Spleen (tissue), 11 donors: ENCODE measurements at regions not wholly inside any gene's neighbourhood (a gene's known extent, or its start where the extent isn't known, plus 50 kb on each side); places are given as distances from the start of the nearest gene placed in this dataset.

Experiments
- DNase-seq: peaks from one replicate; pipeline ENCODE4 v3.0.0-alpha.2; 2020
- H3K27ac ChIP-seq, 8 donors: fragments of 200-600 bp; sonication (generic) in 7 of 8; 1 replicate in 4 of 8; 2 replicates in 4 of 8; pipeline versions ENCODE4 v1.5.0 to v1.8.0; 2016 to 2021; ENCODE audit warnings: inconsistent platforms in 4 of 8, mild to moderate bottlenecking in 4 of 8, moderate library complexity in 1 of 8
- H3K27me3 ChIP-seq, 7 donors: fragments of 200-600 bp; sonication (generic) in 6 of 7; replicated peaks in 1 of 7; 1 replicate in 4 of 7; 2 replicates in 3 of 7; pipeline versions ENCODE4 v1.5.0 to v1.8.0; 2016 to 2021; ENCODE audit warnings: inconsistent platforms in 3 of 7, mild to moderate bottlenecking in 1 of 7
- H3K36me3 ChIP-seq, 6 donors: fragments of 200-600 bp; sonication (generic) in 5 of 6; 1 replicate in 4 of 6; 2 replicates in 2 of 6; pipeline versions ENCODE4 v1.5.0 to v1.8.0; 2016 to 2021; ENCODE audit warnings: inconsistent platforms in 2 of 6
- H3K4me1 ChIP-seq, 6 donors: fragments of 200-600 bp; sonication (generic) in 5 of 6; 1 replicate in 3 of 6; 2 replicates in 3 of 6; pipeline versions ENCODE4 v1.5.0 to v1.8.0; 2016 to 2021; ENCODE audit warnings: inconsistent platforms in 3 of 6
- H3K4me3 ChIP-seq, 8 donors: fragments of 200-600 bp; sonication (generic) in 7 of 8; 1 replicate in 4 of 8; 2 replicates in 4 of 8; pipeline versions ENCODE4 v1.5.0 to v1.8.0; 2016 to 2021; ENCODE audit warnings: inconsistent platforms in 4 of 8, mild to moderate bottlenecking in 4 of 8, moderate library complexity in 2 of 8
- H3K9me3 ChIP-seq, 8 donors: fragments of 200-600 bp; sonication (generic) in 7 of 8; 1 replicate in 4 of 8; 2 replicates in 4 of 8; pipeline versions ENCODE4 v1.5.0 to v1.8.0; 2016 to 2021; ENCODE audit warnings: inconsistent platforms in 4 of 8
- POLR2A ChIP-seq, 3 donors: fragments of 450-650 bp; IDR thresholded peaks; one replicate each; pipeline ENCODE4 v1.5.1; 2017; ENCODE audit warnings: antibody characterized with exemption in 3 of 3, mild to moderate bottlenecking in 1 of 3
- POLR2AphosphoS5 ChIP-seq, 3 donors: sonication (generic); formaldehyde crosslinking; IDR thresholded peaks; one replicate each; pipeline ENCODE4 v1.5.1; 2017; ENCODE audit warnings: antibody characterized with exemption in 3 of 3
- WGBS, 5 donors: extraction: QIAGEN DNeasy Blood & Tissue Kit in 3 of 5; methylation state at CpG; one replicate each; pipeline versions ENCODE4 v1.1.5 to v1.1.7; 2013 to 2018; 5-methylcytosine and 5-hydroxymethylcytosine counted together
- intact Hi-C: fragments of 100-400 bp; cut with DNase I; formaldehyde crosslinking; loops from one replicate; pipeline ENCODE4 v1.15.0; 2023; ENCODE audit warnings: low total_unique reads
- TF ChIP-seq, protein P1 (sequence below), 11 experiments: fragments of 200-600 bp in 7 of 11; fragments of 450-650 bp in 4 of 11; sonication (generic) in 4 of 11; IDR thresholded peaks in 8 of 11; conservative IDR thresholded peaks in 3 of 11; 1 replicate in 7 of 11; 2 replicates in 4 of 11; pipeline versions ENCODE4 v1.4.0 to v1.8.0; 2016 to 2021; ENCODE audit warnings: antibody characterized with exemption in 11 of 11, inconsistent platforms in 4 of 11, mild to moderate bottlenecking in 1 of 11
- donor health status: healthy with polysubstance abuse.
- donor health status: DM: no; HTN: no; CAD: no; lungs with moderate emphysema.
- donor health status: DM: no; HTN: no; CAD: no.
- donor health status: Bipolar disorder and iron deficiency.
- donor health status: healthy.
- donor health status: DM: no; HTN: no; CAD: no.
- donor health status: DM: yes; HTN: yes; CAD: no.

GRCh38 chr6:18973251-18973650, 586.1 kb downstream of the RNF144B start:
- no peak overlapping the region for H3K27ac ChIP-seq
- H3K4me3 ChIP-seq = no peak overlapping the region
- intact Hi-C loops = no loop called here
- WGBS, 5 donors = 48 to 67% (median 58%) methylated on average over 3 of the region's 3 CpGs
- H3K9me3 ChIP-seq = peaks cover 0 to 2% (median 0%) of the 10 kb centered on the region in 8 donors
- H3K4me1 ChIP-seq = no peaks in the 10 kb centered on the region
- H3K27me3 ChIP-seq = no peaks in the 10 kb centered on the region
- TF ChIP-seq POLR2A (IDR thresholded peaks at IDR 0.05) (no peak), POLR2AphosphoS5 (IDR thresholded peaks at IDR 0.05) (no peak)
- TF ChIP-seq, protein P1, sequence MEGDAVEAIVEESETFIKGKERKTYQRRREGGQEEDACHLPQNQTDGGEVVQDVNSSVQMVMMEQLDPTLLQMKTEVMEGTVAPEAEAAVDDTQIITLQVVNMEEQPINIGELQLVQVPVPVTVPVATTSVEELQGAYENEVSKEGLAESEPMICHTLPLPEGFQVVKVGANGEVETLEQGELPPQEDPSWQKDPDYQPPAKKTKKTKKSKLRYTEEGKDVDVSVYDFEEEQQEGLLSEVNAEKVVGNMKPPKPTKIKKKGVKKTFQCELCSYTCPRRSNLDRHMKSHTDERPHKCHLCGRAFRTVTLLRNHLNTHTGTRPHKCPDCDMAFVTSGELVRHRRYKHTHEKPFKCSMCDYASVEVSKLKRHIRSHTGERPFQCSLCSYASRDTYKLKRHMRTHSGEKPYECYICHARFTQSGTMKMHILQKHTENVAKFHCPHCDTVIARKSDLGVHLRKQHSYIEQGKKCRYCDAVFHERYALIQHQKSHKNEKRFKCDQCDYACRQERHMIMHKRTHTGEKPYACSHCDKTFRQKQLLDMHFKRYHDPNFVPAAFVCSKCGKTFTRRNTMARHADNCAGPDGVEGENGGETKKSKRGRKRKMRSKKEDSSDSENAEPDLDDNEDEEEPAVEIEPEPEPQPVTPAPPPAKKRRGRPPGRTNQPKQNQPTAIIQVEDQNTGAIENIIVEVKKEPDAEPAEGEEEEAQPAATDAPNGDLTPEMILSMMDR (IDR thresholded peaks at IDR 0.05 in 8 of 11, conservative IDR thresholded peaks at IDR 0.05 in 3 of 11) = no peak
- DNase-seq = no peak
- no peaks in the 10 kb centered on the region for H3K36me3 ChIP-seq

- intact Hi-C loops = no loop called here
- Histone ChIP-seq H3K4me1 (no peaks in the 10 kb centered on the region), H3K27me3 (no peaks in the 10 kb centered on the region), H3K27ac (no peak overlapping the region), H3K9me3 (no peaks in the 10 kb centered on the region), H3K36me3 (no peaks in the 10 kb centered on the region), H3K4me3 (no peak overlapping the region)
- no peak for DNase-seq
- WGBS, 5 donors = 79 to 96% (median 89%) methylated on average over 2 of the region's 2 CpGs
- no peak for TF ChIP-seq POLR2AphosphoS5 (IDR thresholded peaks at IDR 0.05)
- no peak for TF ChIP-seq POLR2A (IDR thresholded peaks at IDR 0.05)
- TF ChIP-seq, protein P1 (IDR thresholded peaks at IDR 0.05 in 8 of 11, conservative IDR thresholded peaks at IDR 0.05 in 3 of 11) = no peak
These were observed 588.9 kb downstream of the RNF144B start for GRCh38 chr6:18976091-18976490.

- intact Hi-C loops = no loop called here
- Histone ChIP-seq H3K4me3 (no peak overlapping the region), H3K27ac (no peak overlapping the region), H3K4me1 (no peaks in the 10 kb centered on the region), H3K9me3 (no peaks in the 10 kb centered on the region), H3K36me3 (no peaks in the 10 kb centered on the region), H3K27me3 (no peaks in the 10 kb centered on the region)
- TF ChIP-seq POLR2A (IDR thresholded peaks at IDR 0.05) (no peak), POLR2AphosphoS5 (IDR thresholded peaks at IDR 0.05) (no peak)
- TF ChIP-seq, protein P1 (IDR thresholded peaks at IDR 0.05 in 8 of 11, conservative IDR thresholded peaks at IDR 0.05 in 3 of 11) = no peak
- WGBS, 5 donors = 80 to 97% (median 92%) methylated on average over 1 of the region's 1 CpG
- DNase-seq = no peak
These were observed 589.8 kb downstream of the RNF144B start for GRCh38 chr6:18976966-18977365.

DNA sequence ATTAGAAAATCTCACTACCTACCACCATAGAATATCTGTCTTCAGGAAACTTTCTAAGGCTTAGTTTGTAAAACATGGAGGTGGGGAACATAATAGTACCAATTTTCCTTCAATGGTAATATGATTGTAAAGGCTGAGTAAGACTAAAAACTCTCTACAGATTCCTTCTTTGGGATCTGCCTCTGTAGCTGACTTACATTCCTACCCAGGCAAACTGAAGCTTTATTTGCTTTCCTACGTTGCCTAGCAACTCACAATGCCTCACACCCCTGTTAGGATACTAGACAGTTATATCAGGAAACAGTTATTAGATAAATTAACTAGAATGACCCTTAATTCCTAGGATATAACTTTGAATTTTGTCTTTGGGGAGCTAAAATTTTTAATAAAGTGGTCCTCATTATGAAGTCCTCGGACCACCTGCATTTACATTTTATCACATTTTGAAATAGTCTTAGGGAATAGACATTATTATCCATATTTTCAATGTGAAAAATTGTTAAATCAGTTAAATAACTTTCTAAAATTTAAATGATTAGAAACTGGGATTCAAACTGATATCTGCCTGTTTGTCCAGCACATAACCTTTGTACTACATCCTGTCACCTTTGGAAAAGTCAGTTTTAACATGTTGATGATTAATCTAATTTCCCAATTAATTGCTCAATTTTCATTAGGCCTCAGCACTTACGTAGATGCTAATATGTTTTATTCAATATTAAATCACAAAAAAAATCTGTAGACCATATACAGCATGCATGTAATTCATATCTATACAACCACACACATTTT, 591.4 kb downstream of the RNF144B start:
- TF ChIP-seq POLR2A (IDR thresholded peaks at IDR 0.05) (no peak), POLR2AphosphoS5 (IDR thresholded peaks at IDR 0.05) (no peak)
- TF ChIP-seq, protein P1 (IDR thresholded peaks at IDR 0.05 in 8 of 11, conservative IDR thresholded peaks at IDR 0.05 in 3 of 11) = no peak
- Histone ChIP-seq H3K27ac (no peak overlapping the region), H3K4me3 (no peak overlapping the region), H3K9me3 (no peaks in the 10 kb centered on the region), H3K36me3 (no peaks in the 10 kb centered on the region), H3K27me3 (no peaks in the 10 kb centered on the region), H3K4me1 (no peaks in the 10 kb centered on the region)
- no peak for DNase-seq
- WGBS, 5 donors = 55 to 78% (median 62%) methylated on average over 3 of the region's 3 CpGs
- intact Hi-C loops = no loop called here
